ENCODE measurements at regions not wholly inside any gene's neighbourhood (a gene's known extent, or its start where the extent isn't known, plus 50 kb on each side); places are given as distances from the start of the nearest gene placed in this dataset.

- TF ChIP-seq EZH2 (IDR thresholded peaks at IDR 0.05; ENCODE audit: low read length): no peak
- TF ChIP-seq CTCF (optimal IDR thresholded peaks at IDR 0.05 in 1 of 3, IDR thresholded peaks at IDR 0.05 in 1 of 3, conservative IDR thresholded peaks at IDR 0.05 in 1 of 3; ENCODE audit: extremely low read depth in 1 of 3, insufficient read depth in 2 of 3, low read length in 3 of 3): no peak
- Histone ChIP-seq H2AFZ (ENCODE audit: control insufficient read depth, low read length) (no peak overlapping the region), H3K27me3 (ENCODE audit: control insufficient read depth, extremely low read depth, insufficient read depth, low read length) (no peaks in the 10 kb centered on the region), H3K36me3 (ENCODE audit: control insufficient read depth in 2 of 2, extremely low read depth in 1 of 2, insufficient read depth in 2 of 2, low read length in 2 of 2) (no peaks in the 10 kb centered on the region), H3K4me2 (ENCODE audit: control insufficient read depth, extremely low read depth, insufficient read depth, low read depth, low read length) (no peak overlapping the region), H3K9me1 (ENCODE audit: control insufficient read depth, extremely low read depth, insufficient read depth, low read length) (no peaks in the 10 kb centered on the region), H3K4me1 (ENCODE audit: control insufficient read depth, extremely low read depth, insufficient read depth, low read length) (no peaks in the 10 kb centered on the region), H3K27ac (ENCODE audit: control insufficient read depth, insufficient read depth, low read length) (no peak overlapping the region), H3K79me2 (ENCODE audit: control insufficient read depth, insufficient read depth, low read length) (no peaks in the 10 kb centered on the region), H3K4me3 (ENCODE audit: control insufficient read depth in 2 of 3, extremely low read depth in 1 of 3, insufficient read depth in 2 of 3, low read depth in 1 of 3, low read length in 3 of 3) (no peak overlapping the region), H3K9me3 (ENCODE audit: control insufficient read depth, low read depth, low read length) (no peaks in the 10 kb centered on the region), H3K9ac (ENCODE audit: control insufficient read depth, extremely low read depth, insufficient read depth, low read length) (no peak overlapping the region), H4K20me1 (ENCODE audit: control insufficient read depth, extremely low read depth, insufficient read depth, low read length) (no peaks in the 10 kb centered on the region)
- dilution Hi-C loops (cut with MboI; ENCODE audit: extremely low pct_ligation_motif_present, low sequenced_read_pairs): no loop called here
- FAIRE-seq (no peak), DNase-seq (ENCODE audit: low read depth, low spot score) (no peak)
Measured at GRCh38 chr13:67776151-67776550, 546.0 kb upstream of the PCDH9 start.

- Histone ChIP-seq H3K9me1 (ENCODE audit: control insufficient read depth, extremely low read depth, insufficient read depth, low read length) (no peaks in the 10 kb centered on the region), H4K20me1 (ENCODE audit: control insufficient read depth, extremely low read depth, insufficient read depth, low read length) (no peaks in the 10 kb centered on the region), H3K4me3 (ENCODE audit: control insufficient read depth in 2 of 3, extremely low read depth in 1 of 3, insufficient read depth in 2 of 3, low read depth in 1 of 3, low read length in 3 of 3) (no peak overlapping the region), H3K79me2 (ENCODE audit: control insufficient read depth, insufficient read depth, low read length) (no peaks in the 10 kb centered on the region), H3K27me3 (ENCODE audit: control insufficient read depth, extremely low read depth, insufficient read depth, low read length) (no peaks in the 10 kb centered on the region), H3K4me1 (ENCODE audit: control insufficient read depth, extremely low read depth, insufficient read depth, low read length) (no peaks in the 10 kb centered on the region), H2AFZ (ENCODE audit: control insufficient read depth, low read length) (no peak overlapping the region), H3K4me2 (ENCODE audit: control insufficient read depth, extremely low read depth, insufficient read depth, low read depth, low read length) (no peak overlapping the region), H3K27ac (ENCODE audit: control insufficient read depth, insufficient read depth, low read length) (no peak overlapping the region), H3K9me3 (ENCODE audit: control insufficient read depth, low read depth, low read length) (no peaks in the 10 kb centered on the region), H3K36me3 (ENCODE audit: control insufficient read depth in 2 of 2, extremely low read depth in 1 of 2, insufficient read depth in 2 of 2, low read length in 2 of 2) (no peaks in the 10 kb centered on the region), H3K9ac (ENCODE audit: control insufficient read depth, extremely low read depth, insufficient read depth, low read length) (no peak overlapping the region)
- FAIRE-seq (no peak), DNase-seq (ENCODE audit: low read depth, low spot score) (no peak)
- dilution Hi-C loops (cut with MboI; ENCODE audit: extremely low pct_ligation_motif_present, low sequenced_read_pairs): no loop called here
- no peak for TF ChIP-seq EZH2 (IDR thresholded peaks at IDR 0.05; ENCODE audit: low read length)
- TF ChIP-seq CTCF (optimal IDR thresholded peaks at IDR 0.05 in 1 of 3, IDR thresholded peaks at IDR 0.05 in 1 of 3, conservative IDR thresholded peaks at IDR 0.05 in 1 of 3; ENCODE audit: extremely low read depth in 1 of 3, insufficient read depth in 2 of 3, low read length in 3 of 3): no peak
Measured at GRCh38 chr13:67775359-67775758, 545.2 kb upstream of the PCDH9 start.

Data from keratinocyte (primary cell).